ENCODE measurements at regions not wholly inside any gene's neighbourhood (a gene's known extent, or its start where the extent isn't known, plus 50 kb on each side); places are given as distances from the start of the nearest gene placed in this dataset.
A peak's percentile ranks its signal among the peaks of the same experiment; 100 is the strongest.

GRCh38 chr7:101729241-101729883 lies 88.1 kb upstream of the CUX1 start:
- no peak for DNase-seq (ENCODE audit: extremely low spot score, unreplicated experiment)
- peaks cover 9% of the 10 kb centered on the region for H3K27me3 Mint-ChIP-seq
- TF ChIP-seq CTCF (conservative IDR thresholded peaks at IDR 0.05), result no peak
- peaks cover 27% of the 10 kb centered on the region for H3K4me1 Mint-ChIP-seq (ENCODE audit: unreplicated experiment)
- no peak overlapping the region for H3K27ac Mint-ChIP-seq
- peak overlapping the region; percentile 13 for H3K4me3 Mint-ChIP-seq
- no peaks in the 10 kb centered on the region for H3K36me3 Mint-ChIP-seq
- H3K9me3 Mint-ChIP-seq, result no peaks in the 10 kb centered on the region

GRCh38 chr7:101731502-101732084 lies 85.8 kb upstream of the CUX1 start:
- Mint-ChIP-seq H3K27me3 (peaks cover 9% of the 10 kb centered on the region), H3K36me3 (no peaks in the 10 kb centered on the region), H3K9me3 (no peaks in the 10 kb centered on the region), H3K27ac (peak overlapping the region; percentile 52), H3K4me1 (ENCODE audit: unreplicated experiment) (peaks cover 32% of the 10 kb centered on the region), H3K4me3 (no peak overlapping the region)
- no peak for DNase-seq (ENCODE audit: extremely low spot score, unreplicated experiment)
- TF ChIP-seq CTCF (conservative IDR thresholded peaks at IDR 0.05), result no peak

GRCh38 chr7:101733713-101734475 lies 83.5 kb upstream of the CUX1 start:
- no peak for DNase-seq (ENCODE audit: extremely low spot score, unreplicated experiment)

GRCh38 chr7:101736084-101736483 lies 81.3 kb upstream of the CUX1 start:
- H3K4me3 Mint-ChIP-seq, result no peak overlapping the region
- H3K4me1 Mint-ChIP-seq (ENCODE audit: unreplicated experiment), result peaks cover 23% of the 10 kb centered on the region
- DNase-seq (ENCODE audit: extremely low spot score, unreplicated experiment), result no peak
- H3K9me3 Mint-ChIP-seq, result no peaks in the 10 kb centered on the region
- TF ChIP-seq CTCF (conservative IDR thresholded peaks at IDR 0.05), result no peak
- no peak overlapping the region for H3K27ac Mint-ChIP-seq
- H3K27me3 Mint-ChIP-seq, result peaks cover 6% of the 10 kb centered on the region
- no peaks in the 10 kb centered on the region for H3K36me3 Mint-ChIP-seq

More at GRCh38 chr7:101733713-101734475, 83.5 kb upstream of the CUX1 start:
- peaks cover 32% of the 10 kb centered on the region for H3K4me1 Mint-ChIP-seq (ENCODE audit: unreplicated experiment)
- H3K27me3 Mint-ChIP-seq, result peaks cover 6% of the 10 kb centered on the region
- H3K36me3 Mint-ChIP-seq, result no peaks in the 10 kb centered on the region
- no peaks in the 10 kb centered on the region for H3K9me3 Mint-ChIP-seq
- no peak overlapping the region for H3K27ac Mint-ChIP-seq
- no peak for TF ChIP-seq CTCF (conservative IDR thresholded peaks at IDR 0.05)
- peak overlapping the region; percentile 44 for H3K4me3 Mint-ChIP-seq

- H3K36me3 Mint-ChIP-seq, result no peaks in the 10 kb centered on the region
- no peaks in the 10 kb centered on the region for H3K9me3 Mint-ChIP-seq
- no peak for TF ChIP-seq CTCF (conservative IDR thresholded peaks at IDR 0.05)
- no peak overlapping the region for H3K4me3 Mint-ChIP-seq
- DNase-seq (ENCODE audit: extremely low spot score, unreplicated experiment), result no peak
- H3K27ac Mint-ChIP-seq, result no peak overlapping the region
- H3K27me3 Mint-ChIP-seq, result no peaks in the 10 kb centered on the region
- peaks cover 3% of the 10 kb centered on the region for H3K4me1 Mint-ChIP-seq (ENCODE audit: unreplicated experiment)
These were observed 77.5 kb upstream of the CUX1 start for GRCh38 chr7:101739775-101740398.

Measured in type B pancreatic cell (in vitro differentiated cells).